ENCODE measurements at regions not wholly inside any gene's neighbourhood (a gene's known extent, or its start where the extent isn't known, plus 50 kb on each side); places are given as distances from the start of the nearest gene placed in this dataset.

GRCh38 chr17:6278376-6278775 is 156.5 kb downstream of the AIPL1 start:
- Histone ChIP-seq H3K36me3 (no peaks in the 10 kb centered on the region), H3K27ac (no peak overlapping the region), H3K4me1 (no peaks in the 10 kb centered on the region), H3K4me3 (no peak overlapping the region), H3K27me3 (no peaks in the 10 kb centered on the region), H3K9me3 (no peaks in the 10 kb centered on the region)
- DNase-seq (no peak), FAIRE-seq (no peak), ATAC-seq (no peak)
- WGBS, 2 donors: 54 to 68% methylated on average over 4 of the region's 4 CpGs
- intact Hi-C loops (cut with DNase I): no loop called here
- TF ChIP-seq CTCF (IDR thresholded peaks at IDR 0.05): no peak

DNA sequence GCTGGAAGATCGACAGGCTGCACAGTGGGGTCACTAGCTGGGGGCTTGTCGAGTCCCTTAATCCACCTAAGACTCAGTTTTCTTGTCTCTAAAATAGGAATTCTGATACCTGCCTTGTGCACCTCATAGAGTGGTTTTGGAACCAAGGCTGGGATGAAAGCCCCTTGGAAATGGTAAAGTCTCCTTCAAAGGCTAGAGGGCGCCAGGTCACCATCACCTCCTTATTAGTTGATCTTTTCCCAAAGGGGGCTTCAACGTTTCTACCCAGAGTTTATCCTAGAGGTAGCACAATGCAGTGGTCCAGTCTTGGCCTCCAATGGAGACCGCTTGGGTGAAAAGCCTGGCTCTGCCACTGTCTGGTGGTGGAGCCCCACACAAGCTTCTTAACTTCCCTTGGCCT is 158.2 kb downstream of the AIPL1 start:
- no peak overlapping the region for H3K27ac ChIP-seq
- no peak for FAIRE-seq
- no peaks in the 10 kb centered on the region for H3K36me3 ChIP-seq
- H3K9me3 ChIP-seq: no peaks in the 10 kb centered on the region
- no peak for DNase-seq
- WGBS, 2 donors: 30 to 40% methylated on average over 5 of the region's 5 CpGs
- ATAC-seq: no peak
- H3K4me3 ChIP-seq: no peak overlapping the region
- no peaks in the 10 kb centered on the region for H3K27me3 ChIP-seq
- TF ChIP-seq CTCF (IDR thresholded peaks at IDR 0.05): no peak
- intact Hi-C loops (cut with DNase I): no loop called here
- no peaks in the 10 kb centered on the region for H3K4me1 ChIP-seq

DNA sequence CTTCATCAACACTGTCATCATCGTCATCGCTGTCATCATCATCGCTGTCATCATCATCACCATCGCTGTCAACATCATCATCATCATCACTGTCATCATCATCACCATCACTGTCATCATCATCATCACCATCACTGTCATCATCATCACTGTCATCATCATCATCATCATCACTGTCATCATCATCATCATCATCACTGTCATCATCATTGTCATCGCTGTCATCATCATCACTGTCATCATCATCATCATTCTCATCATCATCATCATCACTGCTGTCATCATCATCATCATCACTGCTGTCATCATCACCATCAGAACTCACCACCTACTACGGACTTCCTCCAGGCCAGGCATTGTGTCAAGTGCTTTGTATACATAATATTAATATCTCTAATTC is 160.6 kb downstream of the AIPL1 start:
- WGBS, 2 donors: 66 to 90% methylated on average over 6 of the region's 6 CpGs
- DNase-seq (no peak), FAIRE-seq (no peak), ATAC-seq (no peak)
- no peak overlapping the region for H3K27ac ChIP-seq
- H3K27me3 ChIP-seq: no peaks in the 10 kb centered on the region
- intact Hi-C loops (cut with DNase I): no loop called here
- H3K9me3 ChIP-seq: no peaks in the 10 kb centered on the region
- TF ChIP-seq CTCF (IDR thresholded peaks at IDR 0.05): no peak
- H3K36me3 ChIP-seq: no peaks in the 10 kb centered on the region
- no peaks in the 10 kb centered on the region for H3K4me1 ChIP-seq
- H3K4me3 ChIP-seq: no peak overlapping the region

DNA sequence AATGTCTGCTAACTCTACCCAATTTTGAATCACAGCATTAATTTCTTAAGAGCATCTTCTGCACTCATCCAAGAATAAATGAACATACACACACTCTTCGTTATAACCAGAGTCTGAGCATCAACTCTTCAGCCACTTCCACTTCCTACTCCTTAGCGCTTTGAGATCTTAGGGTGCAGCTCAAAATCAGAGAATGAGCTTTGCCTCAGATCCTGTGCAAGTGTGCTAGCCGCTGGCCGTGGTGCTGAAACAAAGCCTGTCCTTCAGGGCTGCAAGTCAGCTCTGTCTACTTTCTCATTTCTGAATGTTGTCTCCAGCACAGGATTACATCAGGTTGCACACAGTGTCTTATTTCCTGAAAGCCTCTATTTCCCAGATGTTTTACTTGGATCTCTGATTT is 165.4 kb downstream of the AIPL1 start:
- 11 to 12% methylated on average over 4 of the region's 4 CpGs for WGBS, 2 donors
- TF ChIP-seq CTCF (IDR thresholded peaks at IDR 0.05): no peak
- intact Hi-C loops (cut with DNase I): no loop called here
- DNase-seq (peak in 2 of 6 donors; percentile 3 to 20), FAIRE-seq (no peak), ATAC-seq (peak in 1 of 4 donors; percentile 25)
- H3K36me3 ChIP-seq: no peaks in the 10 kb centered on the region
- H3K4me1 ChIP-seq: no peaks in the 10 kb centered on the region
- no peaks in the 10 kb centered on the region for H3K9me3 ChIP-seq
- no peak overlapping the region for H3K4me3 ChIP-seq
- H3K27me3 ChIP-seq: no peaks in the 10 kb centered on the region
- no peak overlapping the region for H3K27ac ChIP-seq

- FAIRE-seq: no peak
These were observed 173.5 kb downstream of the AIPL1 start for GRCh38 chr17:6261466-6261865.

More at GRCh38 chr17:6261466-6261865, 173.5 kb downstream of the AIPL1 start:
- H3K27me3 ChIP-seq: no peaks in the 10 kb centered on the region
- DNase-seq (no peak), ATAC-seq (no peak)
- WGBS, 2 donors: 11 to 27% methylated on average over 6 of the region's 6 CpGs
- TF ChIP-seq CTCF (IDR thresholded peaks at IDR 0.05): no peak
- H3K27ac ChIP-seq: no peak overlapping the region
- no peaks in the 10 kb centered on the region for H3K4me1 ChIP-seq
- no peak overlapping the region for H3K4me3 ChIP-seq
- no peaks in the 10 kb centered on the region for H3K36me3 ChIP-seq
- intact Hi-C loops (cut with DNase I): no loop called here
- no peaks in the 10 kb centered on the region for H3K9me3 ChIP-seq

Data from pancreas (tissue), 10 donors.